IMR-90 (cell line): ENCODE measurements at regions not wholly inside any gene's neighbourhood (a gene's known extent, or its start where the extent isn't known, plus 50 kb on each side); places are given as distances from the start of the nearest gene placed in this dataset.

Experiments used
- ATAC-seq: fragments of 200-7000 bp; cut with Tn5 transposase; 2 replicates; pipeline ENCODE4 v1.9.1; 2020; ENCODE audit warnings: low read depth, mild to moderate bottlenecking, moderate library complexity
- BruUV-seq: library from RNA; stranded (reverse); fragments of 400-500 nt; replicated peaks from 2 replicates; lab custom pipeline; 2021; lab: Mats Ljungman, UMichigan
- CTCF ChIA-PET: fragments of 300-600 bp; formaldehyde crosslinking; extraction: SDS; loops from one replicate; lab custom pipeline; 2021; ENCODE audit warnings: antibody characterized with exemption; lab: Yijun Ruan, JAX
- POLR2A ChIA-PET: fragments of 300-600 bp; sonication (Branson Sonifier 250); formaldehyde crosslinking; loops from one replicate; lab custom pipeline; 2022; ENCODE audit warnings: antibody characterized with exemption; ENCODE audit not compliant: unreplicated experiment; lab: Charles Lee
- DNase-seq: peaks from one replicate; pipeline ENCODE4 v3.0.0; 2013
- H2AFZ ChIP-seq: replicated peaks from 2 replicates; pipeline ENCODE3; 2013; ENCODE audit warnings: low read length, mild to moderate bottlenecking; ENCODE audit not compliant: poor library complexity
- H2AK5ac ChIP-seq: 2 replicates; pipeline ENCODE4 v1.6.1; 2013; ENCODE audit warnings: low read depth, low read length, inconsistent platforms
- H2AK9ac ChIP-seq: replicated peaks from 2 replicates; pipeline ENCODE3; 2013; ENCODE audit warnings: mild to moderate bottlenecking, low read depth, low read length, moderate library complexity; ENCODE audit not compliant: poor library complexity
- H2BK120ac ChIP-seq: 2 replicates; pipeline ENCODE4 v1.6.1; 2013; ENCODE audit warnings: low read depth, low read length, inconsistent platforms
- H2BK15ac ChIP-seq: 3 replicates; pipeline ENCODE4 v1.6.1; 2013; ENCODE audit warnings: low read depth, low read length, inconsistent platforms
- H2BK20ac ChIP-seq: 2 replicates; pipeline ENCODE4 v1.6.1; 2013; ENCODE audit warnings: low read depth, mild to moderate bottlenecking, inconsistent platforms, low read length, moderate library complexity
- H2BK5ac ChIP-seq: 2 replicates; pipeline ENCODE4 v1.6.1; 2013; ENCODE audit warnings: mild to moderate bottlenecking, low read depth, low read length, inconsistent platforms; ENCODE audit not compliant: poor library complexity, severe bottlenecking
- H3K14ac ChIP-seq: replicated peaks from 2 replicates; pipeline ENCODE4 v1.6.1; 2013; ENCODE audit warnings: low read depth, low read length, inconsistent platforms
- H3K18ac ChIP-seq: 2 replicates; pipeline ENCODE4 v1.6.1; 2013; ENCODE audit warnings: low read depth, low read length, control low read depth
- H3K23ac ChIP-seq: 2 replicates; pipeline ENCODE4 v1.6.1; 2013; ENCODE audit warnings: low read depth, low read length, inconsistent platforms
- H3K27ac ChIP-seq: 2 replicates; pipeline ENCODE4 v1.5.1; 2013; ENCODE audit warnings: mild to moderate bottlenecking, control low read depth, low read length; ENCODE audit not compliant: insufficient read depth
- H3K27me3 ChIP-seq: 2 replicates; pipeline ENCODE4 v1.6.1; 2013; ENCODE audit warnings: low read length; ENCODE audit not compliant: control insufficient read depth, insufficient read depth
- H3K36me3 ChIP-seq: 2 replicates; pipeline ENCODE4 v1.6.1; 2013; ENCODE audit warnings: low read length, mixed read lengths; ENCODE audit not compliant: control insufficient read depth, insufficient read depth
- H3K4ac ChIP-seq: 2 replicates; pipeline ENCODE4 v1.6.1; 2013; ENCODE audit warnings: low read depth, low read length, inconsistent platforms
- H3K4me1 ChIP-seq: 2 replicates; pipeline ENCODE4 v1.6.1; 2013; ENCODE audit warnings: low read length, mixed read lengths; ENCODE audit not compliant: control insufficient read depth, insufficient read depth
- H3K4me2 ChIP-seq: 2 replicates; pipeline ENCODE4 v1.6.1; 2013; ENCODE audit warnings: low read depth, mild to moderate bottlenecking, control low read depth, low read length, moderate library complexity
- H3K4me3 ChIP-seq: 2 replicates; pipeline ENCODE4 v1.5.1; 2013; ENCODE audit warnings: low read depth, mild to moderate bottlenecking, control low read depth, low read length, moderate library complexity; ENCODE audit not compliant: insufficient read depth
- H3K56ac ChIP-seq: 2 replicates; pipeline ENCODE4 v1.6.1; 2013; ENCODE audit warnings: low read length, inconsistent platforms; ENCODE audit not compliant: insufficient read depth; ENCODE audit errors: extremely low read depth
- H3K79me1 ChIP-seq, 2 experiments: 2 replicates each; pipeline ENCODE4 v1.6.1; 2013; ENCODE audit warnings: low read length in 2 of 2, inconsistent platforms in 1 of 2, low read depth in 1 of 2
- H3K9ac ChIP-seq: 2 replicates; pipeline ENCODE4 v1.6.1; 2013; ENCODE audit warnings: low read depth, low read length, control low read depth
- H3K9me1 ChIP-seq: 2 replicates; pipeline ENCODE4 v1.6.1; 2013; ENCODE audit warnings: low read length, inconsistent platforms; ENCODE audit not compliant: insufficient read depth
- H3K9me3 ChIP-seq: 2 replicates; pipeline ENCODE4 v1.6.1; 2013; ENCODE audit warnings: low read length; ENCODE audit not compliant: control insufficient read depth, insufficient read depth
- H4K20me1 ChIP-seq: 2 replicates; pipeline ENCODE4 v1.6.1; 2013; ENCODE audit warnings: low read length, inconsistent platforms; ENCODE audit not compliant: insufficient read depth
- H4K5ac ChIP-seq: 2 replicates; pipeline ENCODE4 v1.6.1; 2013; ENCODE audit warnings: mild to moderate bottlenecking, low read depth, low read length, control low read depth
- H4K8ac ChIP-seq, 2 experiments: 2 replicates each; pipeline ENCODE4 v1.6.1; 2013; ENCODE audit warnings: low read depth in 2 of 2, low read length in 2 of 2, control low read depth in 1 of 2, inconsistent platforms in 1 of 2
- H4K91ac ChIP-seq: 2 replicates; pipeline ENCODE4 v1.6.1; 2013; ENCODE audit warnings: low read depth, low read length, inconsistent platforms; ENCODE audit not compliant: insufficient read depth
- FOS ChIP-seq: fragments of 150-350 bp; IDR thresholded peaks from 2 replicates; pipeline ENCODE4 v1.6.1; 2016; ENCODE audit warnings: low read depth, low read length
- dilution Hi-C: fragments of 300-500 bp; cut with HindIII; formaldehyde crosslinking; loops from one replicate; pipeline ENCODE4 v1.14.3; 2018; ENCODE audit warnings: low sequenced_read_pairs; ENCODE audit not compliant: unreplicated experiment
- in situ Hi-C: fragments of 300-500 bp; cut with MboI; formaldehyde crosslinking; loops from 3 replicates; pipeline ENCODE4 v1.14.3; 2019; ENCODE audit warnings: low sequenced_read_pairs, inconsistent platforms, mixed read lengths
- intact Hi-C: fragments of 100-400 bp; cut with micrococcal nuclease; formaldehyde crosslinking; loops from 2 replicates; pipeline ENCODE4 v1.10.0; 2022

GRCh38 chr18:40698129-40698528, 1256.9 kb upstream of the PIK3C3 start:
- Histone ChIP-seq H2BK120ac (no peak overlapping the region), H3K4ac (no peak overlapping the region), H3K79me1 (no peaks in the 10 kb centered on the region), H3K4me2 (no peak overlapping the region), H3K4me1 (no peaks in the 10 kb centered on the region), H3K9me1 (no peaks in the 10 kb centered on the region), H3K27me3 (no peaks in the 10 kb centered on the region; the same call in 1 of the 2 replicates), H2BK5ac (no peak overlapping the region), H2AK5ac (no peak overlapping the region), H3K27ac (no peak overlapping the region), H3K56ac (no peak overlapping the region), H4K91ac (no peak overlapping the region), H4K8ac (no peak overlapping the region), H3K18ac (no peak overlapping the region), H3K23ac (no peak overlapping the region), H3K9me3 (peaks cover 2% of the 10 kb centered on the region; the same call in 1 of the 2 replicates), H2AK9ac (no peak overlapping the region), H3K14ac (no peak overlapping the region), H3K9ac (no peak overlapping the region), H2BK15ac (no peak overlapping the region), H4K20me1 (no peaks in the 10 kb centered on the region), H4K5ac (no peak overlapping the region), H3K36me3 (no peaks in the 10 kb centered on the region), H2AFZ (no peak overlapping the region), H3K4me3 (no peak overlapping the region), H2BK20ac (no peak overlapping the region)
- intact Hi-C loops, result no loop called here
- no peak for DNase-seq
- no peak for TF ChIP-seq FOS
- in situ Hi-C loops, result no loop called here
- dilution Hi-C loops, result no loop called here
- CTCF ChIA-PET, result no interaction called here
- POLR2A ChIA-PET, result no interaction called here
- BruUV-seq, result no TSS peak
- no peak for ATAC-seq
